WERI-Rb-1 (cell line): ENCODE measurements at regions not wholly inside any gene's neighbourhood (a gene's known extent, or its start where the extent isn't known, plus 50 kb on each side); places are given as distances from the start of the nearest gene placed in this dataset.

Source experiments
- DNase-seq: peaks from one replicate; pipeline ENCODE4 v3.0.0-alpha.2; 2020
- H3K27ac ChIP-seq: fragments of 250-450 bp; sonication (Bioruptor Pico); 2 replicates; pipeline ENCODE4 v1.5.1; 2020; ENCODE audit warnings: mild to moderate bottlenecking, moderate library complexity
- H3K27me3 ChIP-seq: fragments of 250-450 bp; sonication (Bioruptor Pico); 2 replicates; pipeline ENCODE4 v1.5.1; 2021; ENCODE audit warnings: mild to moderate bottlenecking, low read depth, moderate library complexity; ENCODE audit not compliant: insufficient read depth, severe bottlenecking
- H3K36me3 ChIP-seq: fragments of 250-450 bp; sonication (Bioruptor Pico); 2 replicates; pipeline ENCODE4 v1.5.1; 2020; ENCODE audit warnings: mild to moderate bottlenecking, moderate library complexity
- H3K4me3 ChIP-seq: 2 replicates; pipeline ENCODE4 v1.5.1; 2011; ENCODE audit warnings: low read depth, mild to moderate bottlenecking, control low read depth, low read length
- H3K9me3 ChIP-seq: fragments of 250-450 bp; sonication (Bioruptor Pico); 2 replicates; pipeline ENCODE4 v1.5.1; 2021; ENCODE audit warnings: mild to moderate bottlenecking, moderate library complexity; ENCODE audit not compliant: severe bottlenecking
- CTCF ChIP-seq: IDR thresholded peaks from 2 replicates; pipeline ENCODE4 v1.5.1; 2011; ENCODE audit warnings: low read depth, mild to moderate bottlenecking, control low read depth, inconsistent platforms, low read length

GRCh38 chr1:47585141-47585902, 147.5 kb downstream of the FOXD2 start:
- H3K4me3 ChIP-seq: no peak overlapping the region
- H3K27me3 ChIP-seq: peaks cover 80% of the 10 kb centered on the region
- no peak for TF ChIP-seq CTCF

GRCh38 chr1:47587891-47588582, 150.2 kb downstream of the FOXD2 start:
- H3K4me3 ChIP-seq: no peak overlapping the region
- no peak for TF ChIP-seq CTCF
- H3K36me3 ChIP-seq: no peaks in the 10 kb centered on the region
- H3K9me3 ChIP-seq: no peaks in the 10 kb centered on the region
- no peak overlapping the region for H3K27ac ChIP-seq
- peaks cover 56% of the 10 kb centered on the region for H3K27me3 ChIP-seq
- DNase-seq: no peak

More at GRCh38 chr1:47585141-47585902, 147.5 kb downstream of the FOXD2 start:
- no peaks in the 10 kb centered on the region for H3K36me3 ChIP-seq
- H3K27ac ChIP-seq: no peak overlapping the region
- no peaks in the 10 kb centered on the region for H3K9me3 ChIP-seq
- DNase-seq: no peak

GRCh38 chr1:47590523-47591225, 152.8 kb downstream of the FOXD2 start:
- no peak for DNase-seq
- H3K9me3 ChIP-seq: no peaks in the 10 kb centered on the region
- TF ChIP-seq CTCF: no peak
- no peaks in the 10 kb centered on the region for H3K36me3 ChIP-seq
- peaks cover 30% of the 10 kb centered on the region for H3K27me3 ChIP-seq
- no peak overlapping the region for H3K4me3 ChIP-seq
- H3K27ac ChIP-seq: no peak overlapping the region

GRCh38 chr1:47591801-47592200, 154.0 kb downstream of the FOXD2 start:
- DNase-seq: no peak
- peaks cover 28% of the 10 kb centered on the region for H3K27me3 ChIP-seq
- H3K4me3 ChIP-seq: no peak overlapping the region
- no peak overlapping the region for H3K27ac ChIP-seq
- TF ChIP-seq CTCF: no peak
- no peaks in the 10 kb centered on the region for H3K36me3 ChIP-seq
- no peaks in the 10 kb centered on the region for H3K9me3 ChIP-seq

- TF ChIP-seq CTCF: no peak
- no peak overlapping the region for H3K4me3 ChIP-seq
- no peak for DNase-seq
- no peaks in the 10 kb centered on the region for H3K9me3 ChIP-seq
- no peak overlapping the region for H3K27ac ChIP-seq
- no peaks in the 10 kb centered on the region for H3K36me3 ChIP-seq
- H3K27me3 ChIP-seq: peaks cover 23% of the 10 kb centered on the region
Observed at GRCh38 chr1:47592296-47593012, 154.6 kb downstream of the FOXD2 start.
